Progenitor cell of endocrine pancreas (in vitro differentiated cells): ENCODE measurements at regions not wholly inside any gene's neighbourhood (a gene's known extent, or its start where the extent isn't known, plus 50 kb on each side); places are given as distances from the start of the nearest gene placed in this dataset.

Experiments
- DNase-seq: peaks from one replicate; pipeline ENCODE4 v3.0.0; 2021; ENCODE audit warnings: low spot score; ENCODE audit not compliant: unreplicated experiment
- H3K27ac Mint-ChIP-seq: 2 replicates; pipeline ENCODE4 v1.8.0; 2021; ENCODE audit warnings: mild to moderate bottlenecking, moderate library complexity, mixed read lengths
- H3K27me3 Mint-ChIP-seq: 2 replicates; pipeline ENCODE4 v1.8.0; 2021; ENCODE audit warnings: mixed read lengths
- H3K36me3 Mint-ChIP-seq: 2 replicates; pipeline ENCODE4 v1.8.0; 2022; ENCODE audit warnings: mixed read lengths; ENCODE audit not compliant: insufficient read depth
- H3K4me1 Mint-ChIP-seq: 2 replicates; pipeline ENCODE4 v1.8.0; 2021; ENCODE audit warnings: low read depth, mixed read lengths
- H3K4me3 Mint-ChIP-seq: 2 replicates; pipeline ENCODE4 v1.8.0; 2021; ENCODE audit warnings: low read depth, mild to moderate bottlenecking, moderate library complexity, mixed read lengths
- H3K9me3 Mint-ChIP-seq: 2 replicates; pipeline ENCODE4 v1.8.0; 2021; ENCODE audit warnings: low read depth, mixed read lengths
- CTCF ChIP-seq: fragments of 200-600 bp; sonication (generic); IDR thresholded peaks from one replicate; pipeline ENCODE4 v1.5.0; 2021; ENCODE audit warnings: antibody characterized with exemption, mild to moderate bottlenecking; ENCODE audit not compliant: unreplicated experiment

- Mint-ChIP-seq H3K4me3 (no peak overlapping the region), H3K4me1 (no peaks in the 10 kb centered on the region), H3K27me3 (no peaks in the 10 kb centered on the region), H3K36me3 (no peaks in the 10 kb centered on the region), H3K27ac (no peak overlapping the region), H3K9me3 (no peaks in the 10 kb centered on the region)
- no peak for DNase-seq
- TF ChIP-seq CTCF = no peak
Measured at GRCh38 chr18:39935598-39935997, 2019.4 kb upstream of the PIK3C3 start.

- Mint-ChIP-seq H3K27me3 (no peaks in the 10 kb centered on the region), H3K36me3 (no peaks in the 10 kb centered on the region), H3K9me3 (no peaks in the 10 kb centered on the region), H3K4me1 (no peaks in the 10 kb centered on the region), H3K27ac (no peak overlapping the region), H3K4me3 (no peak overlapping the region)
- no peak for DNase-seq
- TF ChIP-seq CTCF = no peak
Measured at GRCh38 chr18:39918847-39919246, 2036.2 kb upstream of the PIK3C3 start.

GRCh38 chr18:39913672-39914366 is 2041.2 kb upstream of the PIK3C3 start:
- no peak for DNase-seq
- Mint-ChIP-seq H3K36me3 (no peaks in the 10 kb centered on the region), H3K27ac (no peak overlapping the region), H3K27me3 (no peaks in the 10 kb centered on the region), H3K9me3 (peaks cover 13% of the 10 kb centered on the region), H3K4me1 (peaks cover 5% of the 10 kb centered on the region), H3K4me3 (no peak overlapping the region)
- TF ChIP-seq CTCF = no peak

GRCh38 chr18:39911716-39912115 is 2043.3 kb upstream of the PIK3C3 start:
- no peaks in the 10 kb centered on the region for H3K36me3 Mint-ChIP-seq
- peaks cover 13% of the 10 kb centered on the region for H3K9me3 Mint-ChIP-seq
- H3K4me1 Mint-ChIP-seq = peaks cover 5% of the 10 kb centered on the region
- H3K4me3 Mint-ChIP-seq = no peak overlapping the region
- H3K27me3 Mint-ChIP-seq = no peaks in the 10 kb centered on the region
- TF ChIP-seq CTCF = no peak
- no peak for DNase-seq
- no peak overlapping the region for H3K27ac Mint-ChIP-seq

- no peak overlapping the region for H3K27ac Mint-ChIP-seq
- DNase-seq = no peak
- no peak overlapping the region for H3K4me3 Mint-ChIP-seq
- H3K4me1 Mint-ChIP-seq = peaks cover 5% of the 10 kb centered on the region
- TF ChIP-seq CTCF = no peak
- no peaks in the 10 kb centered on the region for H3K27me3 Mint-ChIP-seq
- H3K36me3 Mint-ChIP-seq = no peaks in the 10 kb centered on the region
- H3K9me3 Mint-ChIP-seq = peaks cover 13% of the 10 kb centered on the region
Measured at GRCh38 chr18:39909706-39910105, 2045.3 kb upstream of the PIK3C3 start.
